ENCODE measurements at regions not wholly inside any gene's neighbourhood (a gene's known extent, or its start where the extent isn't known, plus 50 kb on each side); places are given as distances from the start of the nearest gene placed in this dataset.
A peak's percentile ranks its signal among the peaks of the same experiment; 100 is the strongest.
"Not testable (repeated sequence)": the region's sequence is repeated elsewhere in the genome, so short reads cannot be mapped to it uniquely, and the experiment has no call there.

GRCh38 chr11:87456499-87456898 lies 418.8 kb downstream of the TMEM135 start:
- no peak for DNase-seq

GRCh38 chr11:87455180-87455579 lies 417.4 kb downstream of the TMEM135 start:
- DNase-seq: no peak

GRCh38 chr11:87454241-87454640 lies 416.5 kb downstream of the TMEM135 start:
- DNase-seq: no peak

- no peak for DNase-seq
Observed at GRCh38 chr11:87453531-87454089, 415.9 kb downstream of the TMEM135 start.

- not testable (repeated sequence) for DNase-seq
Observed at GRCh38 chr11:87452025-87452424, 414.3 kb downstream of the TMEM135 start.

- no peak for DNase-seq
Observed at GRCh38 chr11:87451395-87451794, 413.7 kb downstream of the TMEM135 start.

- no peak for DNase-seq
Observed at GRCh38 chr11:87447606-87448005, 409.9 kb downstream of the TMEM135 start.

- DNase-seq: no peak
Observed at GRCh38 chr11:87444993-87445392, 407.3 kb downstream of the TMEM135 start.

- no peak for DNase-seq
Observed at GRCh38 chr11:87443707-87444106, 406.0 kb downstream of the TMEM135 start.

GRCh38 chr11:87440076-87440770 lies 402.5 kb downstream of the TMEM135 start:
- no peak for DNase-seq

- no peak for DNase-seq
Observed at GRCh38 chr11:87438416-87438815, 400.7 kb downstream of the TMEM135 start.

- no peak for DNase-seq
Observed at GRCh38 chr11:87437844-87438223, 400.1 kb downstream of the TMEM135 start.

GRCh38 chr11:87437133-87437843 lies 399.6 kb downstream of the TMEM135 start:
- DNase-seq: no peak

GRCh38 chr11:87432022-87432421 lies 394.3 kb downstream of the TMEM135 start:
- DNase-seq: no peak

- no peak for DNase-seq
Observed at GRCh38 chr11:87431392-87431791, 393.7 kb downstream of the TMEM135 start.

GRCh38 chr11:87430821-87431220 lies 393.1 kb downstream of the TMEM135 start:
- no peak for DNase-seq

- DNase-seq: no peak
Observed at GRCh38 chr11:87429996-87430395, 392.3 kb downstream of the TMEM135 start.

GRCh38 chr11:87428266-87428665 lies 390.5 kb downstream of the TMEM135 start:
- DNase-seq: no peak

GRCh38 chr11:87425943-87426342 lies 388.2 kb downstream of the TMEM135 start:
- no peak for DNase-seq

- no peak for DNase-seq
Observed at GRCh38 chr11:87425391-87425790, 387.7 kb downstream of the TMEM135 start.

GRCh38 chr11:87423161-87423560 lies 385.4 kb downstream of the TMEM135 start:
- DNase-seq: no peak

GRCh38 chr11:87422566-87422965 lies 384.8 kb downstream of the TMEM135 start:
- DNase-seq: no peak

- peak; percentile 46 for DNase-seq
Observed at GRCh38 chr11:87421422-87421821, 383.7 kb downstream of the TMEM135 start.

- no peak for DNase-seq
Observed at GRCh38 chr11:87417951-87418350, 380.2 kb downstream of the TMEM135 start.

Data from NCI-H774 (cell line).